ENCODE measurements at regions not wholly inside any gene's neighbourhood (a gene's known extent, or its start where the extent isn't known, plus 50 kb on each side); places are given as distances from the start of the nearest gene placed in this dataset.

DNA sequence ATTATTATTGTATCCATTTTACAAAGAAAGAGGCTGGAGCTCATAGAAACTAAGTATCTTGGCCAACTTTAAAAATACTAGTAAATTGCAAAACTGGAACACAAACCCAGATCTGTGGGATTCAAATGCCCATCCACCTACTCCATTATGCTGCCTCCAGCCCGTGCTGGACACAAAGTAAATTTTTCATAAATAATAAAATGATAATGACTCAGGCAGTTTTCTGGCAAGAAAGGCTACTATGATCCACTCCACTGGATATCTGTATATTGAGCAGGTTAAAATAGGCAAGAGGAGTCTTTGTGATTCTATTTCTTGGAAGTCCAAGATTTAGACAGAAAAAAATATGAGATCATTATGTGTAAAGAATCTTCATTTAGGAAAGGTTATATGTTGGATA, 138.3 kb upstream of the DUSP10 start:
- H3K9ac ChIP-seq: no peak overlapping the region

GRCh38 chr1:221878134-221878533, 136.2 kb upstream of the DUSP10 start:
- TF ChIP-seq, protein P1, sequence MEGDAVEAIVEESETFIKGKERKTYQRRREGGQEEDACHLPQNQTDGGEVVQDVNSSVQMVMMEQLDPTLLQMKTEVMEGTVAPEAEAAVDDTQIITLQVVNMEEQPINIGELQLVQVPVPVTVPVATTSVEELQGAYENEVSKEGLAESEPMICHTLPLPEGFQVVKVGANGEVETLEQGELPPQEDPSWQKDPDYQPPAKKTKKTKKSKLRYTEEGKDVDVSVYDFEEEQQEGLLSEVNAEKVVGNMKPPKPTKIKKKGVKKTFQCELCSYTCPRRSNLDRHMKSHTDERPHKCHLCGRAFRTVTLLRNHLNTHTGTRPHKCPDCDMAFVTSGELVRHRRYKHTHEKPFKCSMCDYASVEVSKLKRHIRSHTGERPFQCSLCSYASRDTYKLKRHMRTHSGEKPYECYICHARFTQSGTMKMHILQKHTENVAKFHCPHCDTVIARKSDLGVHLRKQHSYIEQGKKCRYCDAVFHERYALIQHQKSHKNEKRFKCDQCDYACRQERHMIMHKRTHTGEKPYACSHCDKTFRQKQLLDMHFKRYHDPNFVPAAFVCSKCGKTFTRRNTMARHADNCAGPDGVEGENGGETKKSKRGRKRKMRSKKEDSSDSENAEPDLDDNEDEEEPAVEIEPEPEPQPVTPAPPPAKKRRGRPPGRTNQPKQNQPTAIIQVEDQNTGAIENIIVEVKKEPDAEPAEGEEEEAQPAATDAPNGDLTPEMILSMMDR (conservative IDR thresholded peaks at IDR 0.05; ENCODE audit: low read depth, low read length): no peak
- H3K79me2 ChIP-seq (ENCODE audit: insufficient read depth, low read depth): no peaks in the 10 kb centered on the region
- H3K27me3 ChIP-seq (ENCODE audit: insufficient read depth, low read depth): no peaks in the 10 kb centered on the region
- H3K36me3 ChIP-seq (ENCODE audit: insufficient read depth): no peaks in the 10 kb centered on the region
- H2AFZ ChIP-seq (ENCODE audit: low read depth): no peak overlapping the region
- H3K4me2 ChIP-seq: no peak overlapping the region
- no peak overlapping the region for H3K27ac ChIP-seq
- H3K4me3 ChIP-seq (IDR thresholded peaks at IDR 0.05; ENCODE audit: insufficient read depth, low read depth, low read length): no peak overlapping the region
- H3K9ac ChIP-seq: no peak overlapping the region
- peaks cover 6% of the 10 kb centered on the region for H3K4me1 ChIP-seq (ENCODE audit: low read depth, poor library complexity, severe bottlenecking)
- H4K20me1 ChIP-seq (ENCODE audit: insufficient read depth): no peaks in the 10 kb centered on the region

More for the DNA sequence above, 138.3 kb upstream of the DUSP10 start:
- no peaks in the 10 kb centered on the region for H4K20me1 ChIP-seq (ENCODE audit: insufficient read depth)
- H3K27me3 ChIP-seq (ENCODE audit: insufficient read depth, low read depth): no peaks in the 10 kb centered on the region
- no peaks in the 10 kb centered on the region for H3K4me1 ChIP-seq (ENCODE audit: low read depth, poor library complexity, severe bottlenecking)
- TF ChIP-seq, protein P1 (conservative IDR thresholded peaks at IDR 0.05; ENCODE audit: low read depth, low read length): no peak
- no peaks in the 10 kb centered on the region for H3K79me2 ChIP-seq (ENCODE audit: insufficient read depth, low read depth)
- H3K4me2 ChIP-seq: no peak overlapping the region
- no peak overlapping the region for H3K27ac ChIP-seq
- H3K36me3 ChIP-seq (ENCODE audit: insufficient read depth): no peaks in the 10 kb centered on the region
- H2AFZ ChIP-seq (ENCODE audit: low read depth): no peak overlapping the region
- H3K4me3 ChIP-seq (IDR thresholded peaks at IDR 0.05; ENCODE audit: insufficient read depth, low read depth, low read length): no peak overlapping the region

DNA sequence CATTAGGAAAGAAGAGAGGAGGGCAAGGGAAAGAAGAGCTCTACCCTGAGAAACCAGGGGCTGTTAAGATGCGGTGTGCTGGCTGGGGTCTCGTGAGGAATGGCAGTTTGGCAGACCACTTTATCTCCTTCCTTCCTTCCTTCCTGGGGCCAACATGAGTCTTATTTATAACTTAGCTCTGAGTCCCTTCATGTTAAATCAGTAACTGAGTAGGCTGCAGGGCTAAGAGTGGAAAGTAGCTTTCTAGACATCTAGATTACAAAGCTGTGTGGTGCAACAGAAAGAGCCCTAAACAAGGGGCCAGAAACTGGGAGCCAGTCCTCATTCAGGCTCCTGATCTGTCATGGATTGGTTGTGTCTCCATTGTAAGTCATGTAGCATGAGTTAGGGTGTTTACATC, 135.4 kb upstream of the DUSP10 start:
- no peak overlapping the region for H3K9ac ChIP-seq
- no peak overlapping the region for H3K4me2 ChIP-seq
- H3K27me3 ChIP-seq (ENCODE audit: insufficient read depth, low read depth): no peaks in the 10 kb centered on the region
- TF ChIP-seq, protein P1 (conservative IDR thresholded peaks at IDR 0.05; ENCODE audit: low read depth, low read length): no peak
- H2AFZ ChIP-seq (ENCODE audit: low read depth): no peak overlapping the region
- H4K20me1 ChIP-seq (ENCODE audit: insufficient read depth): no peaks in the 10 kb centered on the region
- peaks cover 6% of the 10 kb centered on the region for H3K4me1 ChIP-seq (ENCODE audit: low read depth, poor library complexity, severe bottlenecking)
- no peaks in the 10 kb centered on the region for H3K79me2 ChIP-seq (ENCODE audit: insufficient read depth, low read depth)
- H3K4me3 ChIP-seq (IDR thresholded peaks at IDR 0.05; ENCODE audit: insufficient read depth, low read depth, low read length): no peak overlapping the region
- no peak overlapping the region for H3K27ac ChIP-seq
- H3K36me3 ChIP-seq (ENCODE audit: insufficient read depth): no peaks in the 10 kb centered on the region

DNA sequence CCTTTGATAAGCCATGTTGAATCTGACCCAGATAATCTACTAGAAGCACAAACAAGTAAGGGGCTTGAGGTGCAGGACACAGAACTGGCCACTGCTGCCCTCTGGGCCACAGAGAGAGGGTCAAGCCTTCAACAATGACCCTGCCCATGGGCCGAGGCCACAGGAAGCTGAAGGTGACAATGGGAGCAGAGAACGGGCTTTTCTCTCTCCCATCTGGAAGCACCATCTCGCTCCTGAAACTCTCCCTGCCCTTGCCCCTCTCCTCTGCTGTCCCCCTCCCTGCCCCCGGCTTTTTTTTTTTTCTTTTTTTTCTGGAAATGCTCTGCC, 133.1 kb upstream of the DUSP10 start:
- Histone ChIP-seq H3K4me2 (no peak overlapping the region), H3K36me3 (ENCODE audit: insufficient read depth) (no peaks in the 10 kb centered on the region), H3K4me1 (ENCODE audit: low read depth, poor library complexity, severe bottlenecking) (peaks cover 6% of the 10 kb centered on the region), H2AFZ (ENCODE audit: low read depth) (peak overlapping the region; percentile 52; the same call in 1 of the 2 replicates), H3K27me3 (ENCODE audit: insufficient read depth, low read depth) (no peaks in the 10 kb centered on the region), H3K9ac (no peak overlapping the region), H3K27ac (no peak overlapping the region), H4K20me1 (ENCODE audit: insufficient read depth) (no peaks in the 10 kb centered on the region), H3K4me3 (IDR thresholded peaks at IDR 0.05; ENCODE audit: insufficient read depth, low read depth, low read length) (no peak overlapping the region), H3K79me2 (ENCODE audit: insufficient read depth, low read depth) (no peaks in the 10 kb centered on the region)
- TF ChIP-seq, protein P1 (conservative IDR thresholded peaks at IDR 0.05; ENCODE audit: low read depth, low read length): no peak

Data from KMS-11 (cell line).